ENCODE measurements at regions not wholly inside any gene's neighbourhood (a gene's known extent, or its start where the extent isn't known, plus 50 kb on each side); places are given as distances from the start of the nearest gene placed in this dataset.
"Not testable (repeated sequence)": the region's sequence is repeated elsewhere in the genome, so short reads cannot be mapped to it uniquely, and the experiment has no call there.

- DNase-seq (ENCODE audit: low spot score) = no peak
Observed at GRCh38 chr12:91741932-91742331, 403.7 kb downstream of the BTG1 start.

- DNase-seq (ENCODE audit: low spot score) = not testable (repeated sequence)
Observed at GRCh38 chr12:91733846-91734245, 411.8 kb downstream of the BTG1 start.

GRCh38 chr12:91732086-91732485 lies 413.6 kb downstream of the BTG1 start:
- DNase-seq (ENCODE audit: low spot score) = no peak

GRCh38 chr12:91729543-91729942 lies 416.1 kb downstream of the BTG1 start:
- DNase-seq (ENCODE audit: low spot score) = no peak

- no peak for DNase-seq (ENCODE audit: low spot score)
Observed at GRCh38 chr12:91723191-91723590, 422.5 kb downstream of the BTG1 start.

GRCh38 chr12:91722072-91722471 lies 423.6 kb downstream of the BTG1 start:
- DNase-seq (ENCODE audit: low spot score) = no peak

GRCh38 chr12:91721023-91721422 lies 424.6 kb downstream of the BTG1 start:
- no peak for DNase-seq (ENCODE audit: low spot score)

- DNase-seq (ENCODE audit: low spot score) = no peak
Observed at GRCh38 chr12:91718326-91718725, 427.3 kb downstream of the BTG1 start.

- no peak for DNase-seq (ENCODE audit: low spot score)
Observed at GRCh38 chr12:91717804-91718203, 427.8 kb downstream of the BTG1 start.

- not testable (repeated sequence) for DNase-seq (ENCODE audit: low spot score)
Observed at GRCh38 chr12:91711925-91712324, 433.7 kb downstream of the BTG1 start.

- DNase-seq (ENCODE audit: low spot score) = no peak
Observed at GRCh38 chr12:91706466-91706865, 439.2 kb downstream of the BTG1 start.

- no peak for DNase-seq (ENCODE audit: low spot score)
Observed at GRCh38 chr12:91704446-91704845, 441.2 kb downstream of the BTG1 start.

- DNase-seq (ENCODE audit: low spot score) = no peak
Observed at GRCh38 chr12:91703491-91704283, 442.0 kb downstream of the BTG1 start.

- no peak for DNase-seq (ENCODE audit: low spot score)
Observed at GRCh38 chr12:91702843-91703425, 442.7 kb downstream of the BTG1 start.

GRCh38 chr12:91695964-91696363 lies 449.7 kb downstream of the BTG1 start:
- no peak for DNase-seq (ENCODE audit: low spot score)

GRCh38 chr12:91695406-91695805 lies 450.2 kb downstream of the BTG1 start:
- not testable (repeated sequence) for DNase-seq (ENCODE audit: low spot score)

GRCh38 chr12:91690531-91690930 lies 455.1 kb downstream of the BTG1 start:
- no peak for DNase-seq (ENCODE audit: low spot score)

GRCh38 chr12:91687052-91688017 lies 458.3 kb downstream of the BTG1 start:
- no peak for DNase-seq (ENCODE audit: low spot score)

GRCh38 chr12:91685917-91686316 lies 459.7 kb downstream of the BTG1 start:
- no peak for DNase-seq (ENCODE audit: low spot score)

- no peak for DNase-seq (ENCODE audit: low spot score)
Observed at GRCh38 chr12:91681751-91682150, 463.9 kb downstream of the BTG1 start.

GRCh38 chr12:91680864-91681263 lies 464.8 kb downstream of the BTG1 start:
- no peak for DNase-seq (ENCODE audit: low spot score)

- DNase-seq (ENCODE audit: low spot score) = no peak
Observed at GRCh38 chr12:91677556-91677955, 468.1 kb downstream of the BTG1 start.

GRCh38 chr12:91675401-91675800 lies 470.2 kb downstream of the BTG1 start:
- DNase-seq (ENCODE audit: low spot score) = no peak
